Thoracic aorta (tissue), 2 donors: ENCODE measurements at regions not wholly inside any gene's neighbourhood (a gene's known extent, or its start where the extent isn't known, plus 50 kb on each side); places are given as distances from the start of the nearest gene placed in this dataset.
"Not testable (repeated sequence)": the region's sequence is repeated elsewhere in the genome, so short reads cannot be mapped to it uniquely, and the experiment has no call there.

Experiments
- ATAC-seq: fragments of 150-250 bp; one replicate; pipeline ENCODE4 v1.8.0; 2017; ENCODE audit warnings: low read depth; ENCODE audit not compliant: insufficient number of reproducible peaks, low FRiP score
- DNase-seq: peaks from one replicate; pipeline ENCODE4 v3.0.0-alpha.2; 2020; ENCODE audit warnings: low spot score
- H3K27ac ChIP-seq, 2 donors: fragments of 200-600 bp; sonication (generic); 1 replicate in 1 of 2; 2 replicates in 1 of 2; pipeline ENCODE4 v1.5.1; 2016; ENCODE audit warnings: mild to moderate bottlenecking in 2 of 2, moderate library complexity in 2 of 2
- H3K27me3 ChIP-seq: fragments of 200-600 bp; sonication (generic); replicated peaks from 2 replicates; pipeline ENCODE4 v1.6.0; 2016; ENCODE audit warnings: mild to moderate bottlenecking; ENCODE audit not compliant: insufficient read depth
- H3K36me3 ChIP-seq: fragments of 200-600 bp; sonication (generic); one replicate; pipeline ENCODE4 v1.5.1; 2016
- H3K4me1 ChIP-seq, 2 donors: fragments of 200-600 bp; sonication (generic); 1 replicate in 1 of 2; 2 replicates in 1 of 2; pipeline versions ENCODE4 v1.5.1 to v1.6.0; 2016; ENCODE audit warnings: low read depth in 2 of 2, mild to moderate bottlenecking in 1 of 2; ENCODE audit not compliant: control insufficient read depth in 1 of 2
- H3K4me3 ChIP-seq: fragments of 200-600 bp; sonication (generic); 2 replicates; pipeline ENCODE4 v1.5.1; 2016; ENCODE audit warnings: mild to moderate bottlenecking
- H3K9me3 ChIP-seq: fragments of 200-600 bp; sonication (generic); 2 replicates; pipeline ENCODE4 v1.5.1; 2016
- CTCF ChIP-seq: fragments of 200-600 bp; sonication (generic); IDR thresholded peaks from one replicate; pipeline ENCODE4 v1.5.1; 2019; ENCODE audit warnings: antibody characterized with exemption

- no peak for DNase-seq
- no peak overlapping the region for H3K27ac ChIP-seq
- H3K36me3 ChIP-seq: no peaks in the 10 kb centered on the region
- ATAC-seq: no peak
- no peaks in the 10 kb centered on the region for H3K27me3 ChIP-seq
- TF ChIP-seq CTCF: no peak
- no peaks in the 10 kb centered on the region for H3K9me3 ChIP-seq
- H3K4me3 ChIP-seq: no peak overlapping the region
- H3K4me1 ChIP-seq: no peaks in the 10 kb centered on the region
Measured at GRCh38 chr16:16971042-16971441, 499.7 kb downstream of the XYLT1 start.

- DNase-seq (no peak), ATAC-seq (no peak)
- no peaks in the 10 kb centered on the region for H3K9me3 ChIP-seq
- no peak for TF ChIP-seq CTCF
- H3K27ac ChIP-seq: no peak overlapping the region
- no peak overlapping the region for H3K4me3 ChIP-seq
- no peaks in the 10 kb centered on the region for H3K36me3 ChIP-seq
- no peaks in the 10 kb centered on the region for H3K27me3 ChIP-seq
- H3K4me1 ChIP-seq: no peaks in the 10 kb centered on the region
Measured at GRCh38 chr16:16972831-16973230, 497.9 kb downstream of the XYLT1 start.

GRCh38 chr16:16973707-16974591 is 496.8 kb downstream of the XYLT1 start:
- no peak for ATAC-seq
- H3K4me1 ChIP-seq: no peaks in the 10 kb centered on the region
- no peak for TF ChIP-seq CTCF

GRCh38 chr16:16982614-16983013 is 488.1 kb downstream of the XYLT1 start:
- DNase-seq (no peak), ATAC-seq (no peak)
- H3K27ac ChIP-seq: no peak overlapping the region
- H3K27me3 ChIP-seq: no peaks in the 10 kb centered on the region
- no peaks in the 10 kb centered on the region for H3K4me1 ChIP-seq
- no peaks in the 10 kb centered on the region for H3K9me3 ChIP-seq
- no peak overlapping the region for H3K4me3 ChIP-seq
- H3K36me3 ChIP-seq: no peaks in the 10 kb centered on the region
- TF ChIP-seq CTCF: no peak

More at GRCh38 chr16:16973707-16974591, 496.8 kb downstream of the XYLT1 start:
- H3K4me3 ChIP-seq: no peak overlapping the region
- H3K9me3 ChIP-seq: no peaks in the 10 kb centered on the region
- no peaks in the 10 kb centered on the region for H3K27me3 ChIP-seq
- H3K27ac ChIP-seq: no peak overlapping the region
- no peak for DNase-seq
- no peaks in the 10 kb centered on the region for H3K36me3 ChIP-seq

GRCh38 chr16:16983582-16983981 is 487.2 kb downstream of the XYLT1 start:
- no peaks in the 10 kb centered on the region for H3K9me3 ChIP-seq
- no peaks in the 10 kb centered on the region for H3K27me3 ChIP-seq
- H3K4me3 ChIP-seq: no peak overlapping the region
- no peaks in the 10 kb centered on the region for H3K36me3 ChIP-seq
- no peak overlapping the region for H3K27ac ChIP-seq
- DNase-seq (no peak), ATAC-seq (no peak)
- no peaks in the 10 kb centered on the region for H3K4me1 ChIP-seq
- no peak for TF ChIP-seq CTCF

GRCh38 chr16:16984091-16984490 is 486.7 kb downstream of the XYLT1 start:
- DNase-seq, ATAC-seq: not testable (repeated sequence)

More at GRCh38 chr16:16984091-16984490, 486.7 kb downstream of the XYLT1 start:
- H3K27ac ChIP-seq, H3K4me1 ChIP-seq, H3K36me3 ChIP-seq, H3K9me3 ChIP-seq, H3K4me3 ChIP-seq, H3K27me3 ChIP-seq: not testable (repeated sequence)
